Thyroid gland (tissue), 4 donors: ENCODE measurements at regions not wholly inside any gene's neighbourhood (a gene's known extent, or its start where the extent isn't known, plus 50 kb on each side); places are given as distances from the start of the nearest gene placed in this dataset.

Source experiments
- POLR2A ChIP-seq, 2 donors: fragments of 450-650 bp; IDR thresholded peaks; one replicate each; pipeline ENCODE4 v1.6.1; 2017; ENCODE audit warnings: antibody characterized with exemption in 2 of 2, mild to moderate bottlenecking in 2 of 2, moderate library complexity in 1 of 2
- TF ChIP-seq, protein P1 (sequence below), 6 experiments: fragments of 200-600 bp in 3 of 6; fragments of 450-650 bp in 3 of 6; sonication (generic) in 3 of 6; IDR thresholded peaks; one replicate each; pipeline ENCODE4 v1.5.1; 2016 to 2019; ENCODE audit warnings: antibody characterized with exemption in 6 of 6, mild to moderate bottlenecking in 2 of 6, inconsistent platforms in 1 of 6, moderate library complexity in 1 of 6

DNA sequence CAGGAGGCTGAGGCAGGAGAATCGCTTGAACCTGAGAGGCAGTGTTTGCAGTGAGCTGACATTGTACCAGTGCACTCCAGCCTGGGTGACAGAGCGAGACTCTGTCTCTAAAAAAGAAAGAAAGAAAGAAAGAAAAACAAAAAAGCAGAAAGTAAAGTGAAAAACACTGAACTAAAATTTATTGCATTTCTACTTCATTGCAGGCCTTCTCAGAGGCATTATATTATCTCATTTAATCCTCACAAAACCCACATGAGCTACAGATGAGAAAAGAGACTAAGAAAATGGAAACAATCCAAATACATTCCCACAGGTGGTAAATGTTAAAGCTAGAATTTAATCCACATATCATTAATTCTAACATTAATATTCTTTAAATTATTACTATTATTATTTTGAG, 147.2 kb upstream of the FREM2 start:
- TF ChIP-seq, protein P1, sequence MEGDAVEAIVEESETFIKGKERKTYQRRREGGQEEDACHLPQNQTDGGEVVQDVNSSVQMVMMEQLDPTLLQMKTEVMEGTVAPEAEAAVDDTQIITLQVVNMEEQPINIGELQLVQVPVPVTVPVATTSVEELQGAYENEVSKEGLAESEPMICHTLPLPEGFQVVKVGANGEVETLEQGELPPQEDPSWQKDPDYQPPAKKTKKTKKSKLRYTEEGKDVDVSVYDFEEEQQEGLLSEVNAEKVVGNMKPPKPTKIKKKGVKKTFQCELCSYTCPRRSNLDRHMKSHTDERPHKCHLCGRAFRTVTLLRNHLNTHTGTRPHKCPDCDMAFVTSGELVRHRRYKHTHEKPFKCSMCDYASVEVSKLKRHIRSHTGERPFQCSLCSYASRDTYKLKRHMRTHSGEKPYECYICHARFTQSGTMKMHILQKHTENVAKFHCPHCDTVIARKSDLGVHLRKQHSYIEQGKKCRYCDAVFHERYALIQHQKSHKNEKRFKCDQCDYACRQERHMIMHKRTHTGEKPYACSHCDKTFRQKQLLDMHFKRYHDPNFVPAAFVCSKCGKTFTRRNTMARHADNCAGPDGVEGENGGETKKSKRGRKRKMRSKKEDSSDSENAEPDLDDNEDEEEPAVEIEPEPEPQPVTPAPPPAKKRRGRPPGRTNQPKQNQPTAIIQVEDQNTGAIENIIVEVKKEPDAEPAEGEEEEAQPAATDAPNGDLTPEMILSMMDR (IDR thresholded peaks at IDR 0.05): no peak
- TF ChIP-seq POLR2A (IDR thresholded peaks at IDR 0.05): no peak
